Embryonic facial prominence (tissue), 1 donor: ENCODE measurements at regions not wholly inside any gene's neighbourhood (a gene's known extent, or its start where the extent isn't known, plus 50 kb on each side); places are given as distances from the start of the nearest gene placed in this dataset.

Experiments
- DNase-seq: peaks from one replicate; pipeline ENCODE4 v3.0.0-alpha.2; 2016; ENCODE audit errors: extremely low spot score

- DNase-seq = no peak
Measured at GRCh38 chr20:7078804-7079203, 311.3 kb downstream of the BMP2 start.

- no peak for DNase-seq
Measured at GRCh38 chr20:7080472-7080871, 313.0 kb downstream of the BMP2 start.

- DNase-seq = no peak
Measured at GRCh38 chr20:7085467-7085866, 318.0 kb downstream of the BMP2 start.

GRCh38 chr20:7087803-7088202, 320.3 kb downstream of the BMP2 start:
- no peak for DNase-seq

GRCh38 chr20:7090001-7090400, 322.5 kb downstream of the BMP2 start:
- DNase-seq = no peak

- no peak for DNase-seq
Measured at GRCh38 chr20:7090811-7091210, 323.3 kb downstream of the BMP2 start.

GRCh38 chr20:7091655-7092054, 324.2 kb downstream of the BMP2 start:
- DNase-seq = no peak

GRCh38 chr20:7094438-7094997, 327.0 kb downstream of the BMP2 start:
- DNase-seq = no peak

- DNase-seq = no peak
Measured at GRCh38 chr20:7106910-7107309, 339.4 kb downstream of the BMP2 start.

- no peak for DNase-seq
Measured at GRCh38 chr20:7108929-7109328, 341.4 kb downstream of the BMP2 start.

GRCh38 chr20:7113577-7114466, 346.3 kb downstream of the BMP2 start:
- no peak for DNase-seq

GRCh38 chr20:7123457-7123856, 356.0 kb downstream of the BMP2 start:
- no peak for DNase-seq

GRCh38 chr20:7124120-7124519, 356.6 kb downstream of the BMP2 start:
- no peak for DNase-seq

GRCh38 chr20:7136886-7137285, 369.4 kb downstream of the BMP2 start:
- DNase-seq = no peak

- DNase-seq = no peak
Measured at GRCh38 chr20:7137395-7138151, 370.1 kb downstream of the BMP2 start.

GRCh38 chr20:7144464-7144863, 377.0 kb downstream of the BMP2 start:
- no peak for DNase-seq

- DNase-seq = no peak
Measured at GRCh38 chr20:7146552-7147219, 379.2 kb downstream of the BMP2 start.

GRCh38 chr20:7147220-7147601, 379.7 kb downstream of the BMP2 start:
- no peak for DNase-seq

- DNase-seq = no peak
Measured at GRCh38 chr20:7151676-7152470, 384.4 kb downstream of the BMP2 start.

- DNase-seq = no peak
Measured at GRCh38 chr20:7155282-7155681, 387.8 kb downstream of the BMP2 start.

- DNase-seq = no peak
Measured at GRCh38 chr20:7155794-7156193, 388.3 kb downstream of the BMP2 start.
